ENCODE measurements at regions not wholly inside any gene's neighbourhood (a gene's known extent, or its start where the extent isn't known, plus 50 kb on each side); places are given as distances from the start of the nearest gene placed in this dataset.
"Not testable (repeated sequence)": the region's sequence is repeated elsewhere in the genome, so short reads cannot be mapped to it uniquely, and the experiment has no call there.

DNA sequence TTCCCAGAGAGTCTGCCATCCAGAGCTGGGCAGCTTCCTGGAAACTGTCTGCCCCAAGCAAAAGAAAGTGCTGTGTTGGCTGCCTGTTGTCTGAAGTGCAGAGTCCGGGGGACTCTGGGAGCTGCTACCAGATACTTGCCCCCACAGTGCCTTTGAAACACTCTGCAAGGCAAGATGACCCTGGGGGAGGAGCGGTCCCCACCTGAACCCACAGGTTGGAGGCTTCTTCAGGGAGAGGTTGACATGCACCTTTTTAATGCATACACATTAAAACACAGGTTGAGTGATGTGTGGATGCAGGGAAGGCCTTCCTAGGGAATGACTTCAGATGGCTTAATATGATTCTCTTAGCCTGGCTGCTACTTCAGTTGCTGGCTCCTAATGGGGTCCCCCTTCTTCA is 479.5 kb downstream of the ZNF536 start:
- no peak overlapping the region for H3K27ac ChIP-seq
- TF ChIP-seq, protein P1, sequence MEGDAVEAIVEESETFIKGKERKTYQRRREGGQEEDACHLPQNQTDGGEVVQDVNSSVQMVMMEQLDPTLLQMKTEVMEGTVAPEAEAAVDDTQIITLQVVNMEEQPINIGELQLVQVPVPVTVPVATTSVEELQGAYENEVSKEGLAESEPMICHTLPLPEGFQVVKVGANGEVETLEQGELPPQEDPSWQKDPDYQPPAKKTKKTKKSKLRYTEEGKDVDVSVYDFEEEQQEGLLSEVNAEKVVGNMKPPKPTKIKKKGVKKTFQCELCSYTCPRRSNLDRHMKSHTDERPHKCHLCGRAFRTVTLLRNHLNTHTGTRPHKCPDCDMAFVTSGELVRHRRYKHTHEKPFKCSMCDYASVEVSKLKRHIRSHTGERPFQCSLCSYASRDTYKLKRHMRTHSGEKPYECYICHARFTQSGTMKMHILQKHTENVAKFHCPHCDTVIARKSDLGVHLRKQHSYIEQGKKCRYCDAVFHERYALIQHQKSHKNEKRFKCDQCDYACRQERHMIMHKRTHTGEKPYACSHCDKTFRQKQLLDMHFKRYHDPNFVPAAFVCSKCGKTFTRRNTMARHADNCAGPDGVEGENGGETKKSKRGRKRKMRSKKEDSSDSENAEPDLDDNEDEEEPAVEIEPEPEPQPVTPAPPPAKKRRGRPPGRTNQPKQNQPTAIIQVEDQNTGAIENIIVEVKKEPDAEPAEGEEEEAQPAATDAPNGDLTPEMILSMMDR (conservative IDR thresholded peaks at IDR 0.05), result no peak

DNA sequence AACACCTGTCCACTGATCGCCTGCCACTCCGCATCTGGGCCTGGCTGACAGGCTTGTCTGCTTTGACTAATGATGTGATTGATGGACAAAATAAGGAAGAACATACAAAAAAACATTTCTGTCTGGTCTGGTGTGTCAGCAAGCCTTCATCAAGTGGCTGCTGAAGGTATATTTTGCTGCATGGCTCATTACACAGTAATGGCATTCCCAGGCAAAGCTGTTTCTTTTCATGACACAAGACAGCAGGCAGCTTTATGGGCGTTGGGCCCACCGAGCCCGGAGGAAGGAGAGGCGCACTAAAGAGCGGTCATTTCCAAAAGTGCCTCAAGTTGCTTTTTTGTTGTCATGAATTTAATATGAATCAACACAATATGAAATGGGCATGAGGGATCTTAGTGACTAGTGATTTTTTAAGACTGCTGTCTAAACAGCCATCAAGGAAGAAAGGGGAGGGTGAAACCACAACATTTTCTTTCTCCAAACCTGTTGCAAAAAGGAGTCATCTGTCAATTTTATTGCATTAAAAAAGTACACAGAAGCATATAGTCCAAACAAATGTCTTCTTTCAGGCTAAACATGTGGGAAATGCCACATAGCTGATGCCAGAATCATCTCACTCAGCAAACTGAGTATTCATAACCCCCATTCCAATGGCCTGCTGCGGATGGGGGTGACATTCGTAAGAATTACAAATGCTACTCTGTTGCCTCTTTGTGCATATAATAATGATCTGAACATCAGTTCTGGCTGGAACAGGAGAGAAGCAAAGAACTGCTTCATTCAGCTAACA is 476.6 kb downstream of the ZNF536 start:
- TF ChIP-seq, protein P1 (conservative IDR thresholded peaks at IDR 0.05), result no peak
- no peak overlapping the region for H3K27ac ChIP-seq

DNA sequence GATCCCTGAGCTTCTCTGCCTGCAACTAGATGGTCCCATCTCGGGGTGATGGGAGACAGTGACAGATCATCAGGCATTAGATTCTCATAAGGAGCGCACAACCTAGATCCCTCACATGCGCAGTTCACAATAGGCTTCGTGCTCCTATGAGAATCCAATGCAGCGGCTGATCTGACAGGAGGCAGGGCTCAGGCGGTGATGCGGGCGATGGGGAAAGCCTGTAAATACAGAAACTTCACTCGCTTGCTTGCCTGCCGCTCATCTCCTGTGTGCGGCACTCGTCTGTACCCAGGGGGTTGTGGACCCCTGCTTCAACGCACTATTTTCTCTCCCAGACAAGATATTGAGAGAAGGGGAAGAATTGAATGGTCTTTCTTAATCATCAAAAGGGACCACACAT is 473.9 kb downstream of the ZNF536 start:
- TF ChIP-seq, protein P1 (conservative IDR thresholded peaks at IDR 0.05), result no peak
- no peak overlapping the region for H3K27ac ChIP-seq

DNA sequence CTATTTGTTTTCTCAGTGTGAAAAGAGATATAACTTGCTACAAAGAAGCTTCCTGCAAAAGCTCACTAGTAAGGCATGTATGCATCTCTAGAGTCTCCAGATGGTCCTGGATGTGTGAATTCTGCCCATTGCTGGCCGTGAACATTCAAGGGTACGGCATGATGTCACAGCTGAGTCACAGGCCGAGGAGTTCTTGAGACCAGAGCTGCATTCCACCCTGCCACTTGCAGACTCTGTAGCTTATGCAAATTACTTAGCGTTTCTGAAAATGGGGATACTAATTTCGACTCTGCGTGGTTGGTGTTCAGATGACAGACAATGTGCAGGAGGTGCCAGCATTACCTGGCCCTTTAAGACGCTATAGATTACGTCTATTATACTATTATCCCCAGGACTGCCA is 470.7 kb downstream of the ZNF536 start:
- H3K27ac ChIP-seq, result no peak overlapping the region
- TF ChIP-seq, protein P1 (conservative IDR thresholded peaks at IDR 0.05), result no peak

DNA sequence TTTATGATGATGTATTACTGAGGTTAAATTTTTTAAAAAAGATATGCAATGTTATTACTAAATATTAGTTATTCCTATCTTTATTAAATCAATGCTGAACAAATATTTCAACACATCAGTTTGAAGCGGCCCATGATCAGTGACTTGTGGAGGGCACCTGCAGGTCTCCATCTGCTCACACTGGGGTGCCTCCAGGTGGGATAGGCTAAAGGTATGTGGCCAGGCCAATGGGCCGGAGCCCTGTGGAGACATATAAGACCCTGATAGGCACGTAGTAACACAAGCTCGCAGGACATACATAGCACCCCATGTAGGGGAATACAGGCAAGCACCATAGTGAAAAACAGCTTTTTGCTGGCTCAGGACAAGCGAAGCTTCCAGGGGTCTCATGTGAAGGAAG is 469.8 kb downstream of the ZNF536 start:
- TF ChIP-seq, protein P1 (conservative IDR thresholded peaks at IDR 0.05), result no peak
- no peak overlapping the region for H3K27ac ChIP-seq

DNA sequence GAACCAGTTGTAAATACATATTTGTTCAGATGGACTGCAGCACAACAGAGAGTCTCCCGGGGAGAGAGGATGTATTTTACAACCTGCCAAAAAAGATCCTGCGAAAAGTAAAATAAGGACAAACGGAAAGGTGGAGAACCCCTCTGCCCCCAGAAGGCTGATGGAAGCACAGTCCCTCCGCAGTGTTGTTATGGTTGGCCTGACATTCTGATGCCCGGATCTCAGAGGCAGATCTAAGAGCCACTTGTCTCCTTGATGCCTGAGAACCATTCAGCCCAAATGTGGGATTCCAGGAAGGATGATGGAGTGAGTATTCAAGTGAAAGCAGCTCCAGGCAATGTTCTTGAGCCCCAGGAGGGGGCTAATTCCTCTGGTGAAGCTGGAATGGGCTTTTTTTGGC is 458.7 kb downstream of the ZNF536 start:
- H3K27ac ChIP-seq, result no peak overlapping the region
- TF ChIP-seq, protein P1 (conservative IDR thresholded peaks at IDR 0.05), result no peak

DNA sequence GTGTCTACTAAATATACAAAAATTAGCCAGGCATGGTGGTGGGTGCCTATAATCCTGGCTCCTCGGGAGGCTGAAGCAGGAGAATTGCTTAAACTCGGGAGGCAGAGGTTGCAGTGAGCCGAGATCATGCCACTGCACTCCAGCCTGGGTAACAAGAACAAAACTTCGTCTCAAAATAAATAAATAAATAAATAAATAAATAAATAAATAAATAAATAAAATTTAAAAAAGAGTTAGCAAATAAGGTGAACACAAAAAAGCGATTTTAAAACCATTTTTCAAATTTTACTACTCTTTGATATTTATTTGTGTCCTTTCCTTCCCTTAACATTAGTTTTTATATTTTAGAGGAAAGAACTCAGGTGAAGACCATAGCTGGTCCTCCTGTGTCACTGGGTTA is 453.3 kb downstream of the ZNF536 start:
- not testable (repeated sequence) for H3K27ac ChIP-seq

DNA sequence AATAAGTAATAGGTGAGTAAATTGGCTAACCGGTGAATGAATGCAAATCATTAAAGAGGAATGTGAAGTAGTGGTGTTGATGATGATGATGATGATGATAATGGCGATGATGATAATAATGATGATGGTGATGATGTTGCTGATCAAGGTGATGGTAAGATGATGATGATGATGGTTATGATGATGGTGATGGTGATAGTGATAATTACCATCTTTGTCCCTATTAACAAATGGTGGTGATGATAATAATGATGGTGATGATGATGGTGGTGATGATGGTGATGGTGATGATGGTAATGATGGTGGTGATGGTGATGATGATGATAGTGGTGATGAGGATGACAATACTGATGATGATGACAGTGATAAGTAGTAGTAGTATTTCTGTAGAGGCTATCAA is 452.6 kb downstream of the ZNF536 start:
- TF ChIP-seq, protein P1 (conservative IDR thresholded peaks at IDR 0.05), result no peak
- H3K27ac ChIP-seq, result no peak overlapping the region

Data from VCaP (cell line).